Astrocyte of the cerebellum (primary cell): ENCODE measurements at regions not wholly inside any gene's neighbourhood (a gene's known extent, or its start where the extent isn't known, plus 50 kb on each side); places are given as distances from the start of the nearest gene placed in this dataset.

Experiments used
- DNase-seq: peaks from one replicate; pipeline ENCODE4 v3.0.0-alpha.2; 2011; ENCODE audit warnings: low read depth
- H3K4me3 ChIP-seq: 2 replicates; pipeline ENCODE4 v1.5.1; 2011; ENCODE audit warnings: mild to moderate bottlenecking, low read depth, low read length, moderate library complexity
- in situ Hi-C: cut with HindIII; loops from 2 replicates; pipeline ENCODE4 v1.10.0; 2017; ENCODE audit warnings: low sequenced_read_pairs
- TF ChIP-seq, protein P1 (sequence below): IDR thresholded peaks from 2 replicates; pipeline ENCODE4 v1.5.1; 2012; ENCODE audit warnings: low read length, low read depth, moderate library complexity, mild to moderate bottlenecking; ENCODE audit errors: missing control alignments

DNA sequence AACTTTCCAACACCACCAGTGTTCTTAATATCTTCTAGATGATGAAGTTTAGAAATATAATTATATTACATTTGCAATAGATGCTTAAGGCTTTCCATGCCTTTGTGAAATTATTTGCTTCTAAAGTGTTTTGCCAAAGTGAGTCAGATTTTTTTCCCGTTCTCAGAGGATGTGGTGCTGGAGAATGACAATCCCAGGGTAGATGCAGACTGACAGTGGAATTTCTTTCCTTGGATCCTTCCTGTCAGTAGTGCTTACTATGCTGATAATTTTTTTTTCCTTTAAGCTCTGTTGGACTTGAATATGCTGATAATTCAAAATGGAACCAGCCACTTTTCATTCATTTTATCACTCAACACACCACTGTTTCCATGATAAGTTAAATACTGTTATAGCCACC is 59.9 kb upstream of the SOX4 start:
- TF ChIP-seq, protein P1, sequence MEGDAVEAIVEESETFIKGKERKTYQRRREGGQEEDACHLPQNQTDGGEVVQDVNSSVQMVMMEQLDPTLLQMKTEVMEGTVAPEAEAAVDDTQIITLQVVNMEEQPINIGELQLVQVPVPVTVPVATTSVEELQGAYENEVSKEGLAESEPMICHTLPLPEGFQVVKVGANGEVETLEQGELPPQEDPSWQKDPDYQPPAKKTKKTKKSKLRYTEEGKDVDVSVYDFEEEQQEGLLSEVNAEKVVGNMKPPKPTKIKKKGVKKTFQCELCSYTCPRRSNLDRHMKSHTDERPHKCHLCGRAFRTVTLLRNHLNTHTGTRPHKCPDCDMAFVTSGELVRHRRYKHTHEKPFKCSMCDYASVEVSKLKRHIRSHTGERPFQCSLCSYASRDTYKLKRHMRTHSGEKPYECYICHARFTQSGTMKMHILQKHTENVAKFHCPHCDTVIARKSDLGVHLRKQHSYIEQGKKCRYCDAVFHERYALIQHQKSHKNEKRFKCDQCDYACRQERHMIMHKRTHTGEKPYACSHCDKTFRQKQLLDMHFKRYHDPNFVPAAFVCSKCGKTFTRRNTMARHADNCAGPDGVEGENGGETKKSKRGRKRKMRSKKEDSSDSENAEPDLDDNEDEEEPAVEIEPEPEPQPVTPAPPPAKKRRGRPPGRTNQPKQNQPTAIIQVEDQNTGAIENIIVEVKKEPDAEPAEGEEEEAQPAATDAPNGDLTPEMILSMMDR: no peak
- DNase-seq: no peak
- in situ Hi-C loops: no loop called here
- no peak overlapping the region for H3K4me3 ChIP-seq

DNA sequence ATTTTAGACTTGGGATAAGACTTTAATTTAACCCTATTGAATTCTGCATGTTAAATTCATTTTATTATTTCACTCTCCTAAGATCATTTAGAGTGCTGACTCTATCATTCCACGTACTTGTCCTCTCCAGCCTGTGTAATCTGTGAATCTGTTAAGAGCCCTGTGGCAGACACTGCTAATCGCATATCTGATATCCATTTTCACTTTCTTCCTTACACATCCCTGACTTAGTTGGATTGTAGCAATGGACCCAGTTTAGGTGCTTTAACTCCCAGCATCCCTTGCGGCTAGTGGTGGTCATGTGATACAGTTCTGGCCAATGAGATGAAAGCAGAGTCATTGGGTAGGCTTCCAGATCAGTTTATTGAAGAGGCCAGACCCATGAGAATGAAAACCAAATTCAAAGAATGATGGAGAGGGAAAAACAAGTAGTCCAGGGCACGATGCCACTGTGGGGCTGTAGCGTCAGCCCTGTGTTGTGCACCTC is 57.2 kb upstream of the SOX4 start:
- TF ChIP-seq, protein P1: no peak
- no peak for DNase-seq
- in situ Hi-C loops: no loop called here
- H3K4me3 ChIP-seq: no peak overlapping the region

DNA sequence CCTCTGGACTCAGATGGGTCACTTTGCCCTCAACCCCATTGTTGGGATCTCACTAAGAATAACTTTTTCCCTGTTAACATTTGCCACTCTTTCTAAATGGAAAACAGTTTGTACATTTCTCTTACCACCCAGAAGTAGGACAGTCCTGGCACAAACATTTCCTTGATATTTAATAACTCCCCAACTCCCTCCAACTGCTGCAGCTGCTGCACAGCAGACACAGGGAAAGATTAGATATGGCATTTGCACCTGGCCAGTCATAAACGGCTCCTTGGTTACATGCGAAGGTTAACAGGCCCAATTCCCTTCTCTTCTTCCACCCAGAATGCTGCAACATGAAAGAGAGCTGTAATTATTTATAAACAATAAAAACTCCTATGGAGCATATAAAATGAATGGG is 55.9 kb upstream of the SOX4 start:
- DNase-seq: no peak
- no peak overlapping the region for H3K4me3 ChIP-seq
- TF ChIP-seq, protein P1: no peak
- in situ Hi-C loops: no loop called here

DNA sequence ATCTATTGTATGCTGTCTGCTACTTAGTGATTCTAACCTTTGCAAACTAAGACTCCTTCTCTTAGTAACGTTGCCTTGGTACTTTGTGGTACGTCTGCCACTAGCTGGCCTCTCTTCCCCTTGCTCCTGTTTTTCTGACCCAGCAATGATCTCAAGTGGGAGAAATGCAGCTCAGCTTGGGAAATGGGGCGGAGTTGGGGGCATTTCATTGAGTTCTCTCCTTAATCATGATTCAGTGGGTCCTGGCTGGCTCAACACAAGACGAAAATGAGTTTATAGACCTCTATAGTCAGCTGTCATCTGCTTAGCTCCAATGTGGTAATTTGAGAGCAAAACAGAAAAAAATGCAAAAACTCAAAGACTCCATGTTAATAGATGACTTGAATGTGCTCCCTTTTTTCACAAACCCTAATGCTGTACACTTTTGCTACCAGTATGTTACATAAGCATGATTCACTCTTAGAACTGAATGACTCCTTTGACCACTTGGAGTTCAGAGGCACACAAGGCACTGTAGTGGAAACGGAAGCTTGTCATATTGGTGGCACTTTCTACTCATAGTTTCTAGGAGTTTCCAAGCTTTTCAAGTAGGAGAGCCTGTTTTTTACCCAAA is 55.3 kb upstream of the SOX4 start:
- in situ Hi-C loops: no loop called here
- no peak overlapping the region for H3K4me3 ChIP-seq
- TF ChIP-seq, protein P1: no peak
- no peak for DNase-seq

DNA sequence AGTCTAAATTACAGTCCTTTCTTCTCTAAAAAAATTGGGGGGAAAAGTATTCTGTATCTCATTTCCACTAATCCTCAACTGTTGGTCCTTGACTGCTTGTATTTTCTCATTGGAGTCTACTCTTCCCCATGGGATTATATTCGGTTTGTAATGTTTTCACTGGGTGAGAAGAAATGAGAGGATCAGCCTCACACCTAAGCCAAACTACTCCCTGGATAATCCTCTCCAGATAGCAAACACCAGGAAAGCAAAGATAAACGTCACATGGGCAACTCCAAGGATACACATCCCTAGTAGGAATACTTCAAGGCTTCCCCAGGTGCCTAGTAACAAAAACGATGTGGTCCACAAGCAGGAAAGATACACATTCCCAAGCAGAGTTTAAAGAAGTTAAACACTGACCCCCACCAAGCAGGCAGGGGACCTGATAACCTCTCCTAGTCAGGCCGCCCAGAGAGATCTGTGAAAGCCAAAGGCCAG is 53.9 kb upstream of the SOX4 start:
- no peak for DNase-seq
- in situ Hi-C loops: no loop called here
- H3K4me3 ChIP-seq: no peak overlapping the region
- TF ChIP-seq, protein P1: no peak
